GM21737 (cell line): ENCODE measurements at regions not wholly inside any gene's neighbourhood (a gene's known extent, or its start where the extent isn't known, plus 50 kb on each side); places are given as distances from the start of the nearest gene placed in this dataset.
"Not testable (repeated sequence)": the region's sequence is repeated elsewhere in the genome, so short reads cannot be mapped to it uniquely, and the experiment has no call there.

ENCODE experiments used
- ATAC-seq: cut with Tn5 transposase; IDR thresholded peaks from one replicate; pipeline ENCODE4 v1.9.1; 2021; ENCODE audit warnings: mild to moderate bottlenecking, moderate library complexity; ENCODE audit not compliant: unreplicated experiment

GRCh38 chr10:33673839-33674415, 339.5 kb upstream of the NRP1 start:
- no peak for ATAC-seq

- ATAC-seq, result no peak
Measured at GRCh38 chr10:33669904-33670303, 335.4 kb upstream of the NRP1 start.

DNA sequence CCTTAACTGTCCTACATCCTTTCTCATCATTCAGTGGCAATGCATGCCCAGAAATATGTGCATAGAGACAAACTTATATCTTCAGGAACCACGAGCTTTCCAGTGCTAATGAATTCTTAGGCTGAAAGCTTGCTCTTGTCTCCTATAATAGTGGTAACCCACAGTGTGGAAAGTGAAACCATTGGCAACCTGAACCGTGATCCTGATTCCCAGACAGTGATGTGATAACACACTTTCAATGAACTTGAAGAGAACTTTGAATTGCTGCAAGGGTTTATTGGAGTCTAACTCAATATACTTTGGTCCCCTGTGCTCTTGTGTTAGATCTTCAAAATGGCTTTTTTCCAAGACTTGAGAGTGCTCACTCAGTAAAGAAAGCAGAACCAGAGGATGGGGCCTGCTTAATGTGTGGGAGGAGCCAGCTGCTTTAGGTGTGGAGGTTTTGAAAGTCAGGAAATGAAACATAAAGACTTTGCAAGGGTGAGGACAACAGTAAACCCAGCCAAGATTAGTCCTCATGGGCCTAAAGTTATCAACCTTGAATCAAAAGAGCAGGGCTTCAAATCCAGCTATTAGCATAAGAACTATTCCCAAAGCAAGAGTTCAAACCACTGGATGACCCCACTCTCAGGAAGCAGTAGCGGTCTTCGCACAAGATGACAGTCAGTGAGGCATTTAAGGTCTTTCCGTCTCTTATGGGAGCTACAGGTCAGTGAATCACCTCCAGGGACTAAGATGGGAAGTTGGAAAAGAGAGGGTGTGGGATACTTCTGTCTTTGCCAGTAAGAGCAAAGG, 332.4 kb upstream of the NRP1 start:
- no peak for ATAC-seq

DNA sequence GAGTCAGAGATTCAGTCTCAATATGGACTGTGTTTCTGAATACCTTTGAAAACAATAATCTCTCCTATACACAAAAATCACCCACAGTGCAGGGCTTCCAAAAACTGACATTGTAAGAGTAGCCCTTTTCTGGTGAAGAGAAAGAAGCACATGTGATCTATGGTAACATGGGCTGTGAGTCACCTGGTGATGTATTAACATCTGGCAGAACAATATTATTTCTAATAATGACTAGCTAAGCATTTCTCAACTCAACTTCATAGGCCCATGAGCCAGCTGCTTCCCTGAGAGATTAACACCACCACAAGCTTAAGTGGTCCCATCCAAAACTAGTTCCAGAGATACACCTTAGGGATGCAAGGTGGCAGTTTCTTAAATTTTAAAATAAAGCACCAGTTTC, 331.0 kb upstream of the NRP1 start:
- ATAC-seq, result no peak

DNA sequence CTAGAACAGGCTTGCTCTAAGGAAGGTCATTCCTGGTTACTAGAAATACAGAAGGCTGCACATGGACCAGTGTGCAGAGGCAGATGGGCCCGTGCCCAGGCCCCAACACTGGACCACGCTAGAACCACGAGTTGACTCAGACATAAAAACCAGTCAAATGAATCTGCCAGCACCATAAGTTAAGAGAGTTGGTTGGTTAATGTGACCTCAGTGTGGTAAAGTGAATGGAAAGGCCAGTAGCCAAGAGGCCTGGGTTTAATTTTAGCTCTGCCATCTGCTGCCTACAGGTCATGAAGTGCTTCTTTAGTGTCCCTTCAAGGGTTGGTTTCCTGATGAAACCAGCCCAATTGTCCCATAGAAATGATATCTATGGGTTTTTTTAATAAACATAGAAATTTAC, 329.6 kb upstream of the NRP1 start:
- ATAC-seq, result no peak

DNA sequence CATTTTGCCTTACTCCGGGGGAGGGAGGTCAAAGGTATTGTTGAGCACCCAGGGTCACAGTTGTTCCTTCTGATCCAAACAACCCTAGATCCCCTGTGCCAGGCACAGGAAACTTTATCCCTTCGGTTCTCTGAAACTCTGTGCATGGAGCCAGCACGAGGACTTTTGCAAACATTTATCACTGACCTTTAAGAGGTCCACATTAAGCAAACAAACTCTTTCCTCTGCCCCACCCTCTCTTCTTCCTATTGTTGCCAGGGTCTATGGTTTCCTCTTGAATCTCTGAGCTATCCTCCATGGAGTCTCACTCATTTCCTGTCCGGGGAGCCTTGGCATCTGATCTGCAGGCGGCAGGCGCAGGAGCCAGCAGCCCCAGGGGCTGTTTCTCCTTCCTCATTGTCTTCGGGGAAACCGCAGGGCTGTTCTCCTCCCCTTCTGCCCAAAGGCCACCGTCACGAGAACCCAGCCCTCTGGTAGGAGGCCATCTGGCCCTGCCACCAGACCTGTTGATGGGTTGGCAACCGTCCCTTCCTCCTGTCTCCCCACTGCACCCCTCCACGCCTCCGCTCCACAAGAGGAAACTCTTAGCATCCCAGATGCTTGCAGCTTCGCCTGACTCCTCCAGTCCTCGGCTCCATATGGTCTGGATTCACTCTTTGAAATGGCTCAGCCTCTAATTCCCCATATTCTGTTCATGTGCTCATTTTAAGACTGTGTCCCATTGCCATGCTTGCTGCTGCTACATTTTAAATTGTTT, 327.3 kb upstream of the NRP1 start:
- no peak for ATAC-seq

- ATAC-seq, result no peak
Measured at GRCh38 chr10:33660329-33660728, 325.9 kb upstream of the NRP1 start.

- ATAC-seq, result no peak
Measured at GRCh38 chr10:33657913-33658312, 323.4 kb upstream of the NRP1 start.

- no peak for ATAC-seq
Measured at GRCh38 chr10:33657154-33657908, 322.9 kb upstream of the NRP1 start.

GRCh38 chr10:33655921-33656320, 321.5 kb upstream of the NRP1 start:
- no peak for ATAC-seq

- ATAC-seq, result no peak
Measured at GRCh38 chr10:33655165-33655815, 320.8 kb upstream of the NRP1 start.

DNA sequence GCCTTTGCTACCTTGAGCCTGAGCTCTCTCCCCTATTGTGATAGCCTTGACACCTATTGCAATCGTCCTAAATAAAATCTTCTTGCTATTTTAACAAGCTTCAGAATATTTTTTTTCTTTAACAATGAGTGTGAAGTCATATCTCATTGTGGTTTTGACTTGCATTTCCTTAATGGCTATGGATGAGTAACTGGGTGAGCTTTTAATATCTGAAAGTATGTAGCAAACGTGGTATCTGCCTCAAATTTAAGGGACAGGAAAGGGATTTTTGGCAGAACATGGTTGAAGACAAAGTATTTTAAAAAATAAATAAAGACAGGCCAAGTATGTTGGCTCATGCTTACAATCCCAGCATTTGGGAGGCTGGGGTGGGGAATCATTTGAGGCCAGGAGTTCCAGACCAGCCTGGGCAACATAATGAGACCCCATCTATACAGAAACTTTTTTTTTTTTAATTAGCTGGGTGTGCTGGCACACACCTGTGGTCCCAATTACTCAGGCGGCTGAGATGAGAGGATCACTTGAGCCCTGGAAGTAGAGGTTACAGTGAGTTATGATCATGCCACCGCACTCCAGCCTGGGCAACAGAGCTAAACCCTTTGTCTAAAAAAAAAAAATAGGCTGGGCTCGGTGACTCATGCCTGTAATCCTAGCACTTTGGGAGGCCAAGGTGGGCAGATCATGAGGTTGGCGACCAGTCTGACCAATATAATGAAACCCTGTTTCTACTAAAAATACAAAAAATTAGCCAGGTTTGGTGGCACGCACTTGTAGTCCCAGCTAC, 319.3 kb upstream of the NRP1 start:
- ATAC-seq, result no peak

DNA sequence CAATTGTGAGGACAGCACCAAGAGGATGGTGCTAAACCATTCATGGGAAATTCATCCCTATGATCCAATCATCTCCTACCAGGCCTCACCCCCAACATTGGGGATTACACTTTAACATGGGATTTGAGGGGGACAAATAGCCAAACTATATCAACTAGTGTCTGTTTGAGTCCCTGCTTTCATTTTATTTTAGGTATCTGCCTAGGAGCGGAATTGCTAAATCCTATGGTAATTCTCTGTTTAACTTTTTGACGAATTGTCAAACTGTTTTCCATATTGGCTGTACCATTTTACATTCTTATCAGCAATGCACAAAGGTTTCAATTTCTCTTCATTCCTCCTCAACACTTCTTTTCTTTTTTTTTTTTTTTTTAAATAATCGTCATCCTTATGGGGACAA, 318.4 kb upstream of the NRP1 start:
- no peak for ATAC-seq

DNA sequence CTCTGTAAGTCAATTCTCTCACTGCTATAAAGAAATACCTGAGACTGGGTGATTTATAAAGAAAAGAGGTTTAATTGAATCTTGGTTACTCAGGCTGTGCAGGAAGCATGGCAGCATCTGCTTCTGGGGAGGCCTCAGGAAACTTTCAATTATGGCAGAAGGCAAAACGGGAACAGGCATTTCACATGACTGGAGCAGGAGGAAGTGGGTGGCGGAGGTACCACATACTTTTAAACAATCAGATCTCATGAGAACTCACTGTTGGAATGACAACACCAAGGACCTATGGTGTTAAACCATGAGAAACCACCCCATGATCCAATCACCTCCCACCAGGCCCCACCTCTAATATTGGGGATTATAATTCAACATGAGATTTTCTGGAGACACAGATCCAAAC, 315.7 kb upstream of the NRP1 start:
- not testable (repeated sequence) for ATAC-seq

- ATAC-seq, result no peak
Measured at GRCh38 chr10:33643042-33643441, 308.6 kb upstream of the NRP1 start.

- no peak for ATAC-seq
Measured at GRCh38 chr10:33638891-33639290, 304.4 kb upstream of the NRP1 start.

GRCh38 chr10:33638374-33638773, 303.9 kb upstream of the NRP1 start:
- no peak for ATAC-seq

DNA sequence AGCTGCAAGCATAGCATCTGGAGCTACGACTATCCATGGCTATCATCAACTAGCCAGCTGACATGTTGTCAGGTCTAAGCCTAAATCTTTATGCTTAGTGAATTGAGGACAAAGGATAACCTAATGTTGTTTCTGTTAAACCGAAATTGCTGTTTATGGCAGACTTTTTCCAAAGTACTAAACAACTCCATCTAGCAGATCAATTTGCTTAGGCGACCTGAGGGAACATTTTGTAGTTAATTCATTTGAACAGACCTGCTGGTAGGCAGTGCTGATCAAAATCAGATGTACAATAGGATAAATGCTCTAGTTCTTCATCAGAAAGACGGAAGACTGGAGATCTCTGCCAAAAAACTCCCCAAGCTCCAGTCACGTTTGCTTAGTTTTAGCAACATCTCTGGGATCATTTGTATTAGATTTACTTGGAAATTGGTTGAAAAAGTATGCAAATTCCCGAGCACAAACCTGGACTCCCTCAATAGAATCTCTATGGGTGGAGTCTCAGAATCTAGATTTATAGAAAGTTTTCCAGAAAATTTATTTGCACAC, 301.6 kb upstream of the NRP1 start:
- no peak for ATAC-seq

DNA sequence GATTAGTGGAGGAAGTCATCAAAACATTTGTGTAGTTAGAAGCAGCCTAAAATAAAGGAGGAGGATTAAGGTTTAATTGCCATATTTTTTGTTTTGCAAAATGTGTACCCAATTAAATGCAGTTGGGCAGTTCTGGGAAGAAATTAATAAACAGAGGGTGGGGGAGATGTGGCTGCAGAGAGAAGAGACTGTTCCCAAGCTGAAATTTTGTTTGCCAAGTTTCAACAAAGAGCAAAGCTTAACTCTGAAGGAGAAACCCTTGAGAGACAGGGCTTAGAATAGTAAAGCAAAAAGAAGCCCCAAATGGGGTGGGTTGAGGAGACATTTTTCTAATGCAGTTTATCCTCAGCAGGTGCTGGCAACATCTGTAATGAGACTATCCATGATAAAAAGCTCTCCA, 298.0 kb upstream of the NRP1 start:
- no peak for ATAC-seq

DNA sequence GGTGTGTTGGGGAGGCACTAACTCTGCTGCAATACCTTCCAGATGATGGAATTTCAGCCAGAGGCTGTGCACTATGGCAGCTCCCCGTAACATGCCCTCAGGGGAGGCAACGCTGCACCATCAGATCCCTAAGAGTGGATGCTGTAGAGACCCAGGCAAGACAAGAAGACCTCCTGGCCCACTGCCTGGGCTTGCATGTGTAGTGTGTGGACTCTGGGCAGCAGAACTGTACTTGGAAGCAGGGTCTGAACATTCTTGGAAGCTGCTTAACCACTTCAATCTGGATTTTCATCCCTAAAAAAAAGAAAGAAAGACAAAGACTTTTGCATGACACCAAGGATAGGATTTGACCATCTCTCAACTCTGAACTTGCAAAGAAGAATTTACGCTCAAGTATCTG, 297.5 kb upstream of the NRP1 start:
- ATAC-seq, result no peak
